ENCODE measurements at regions not wholly inside any gene's neighbourhood (a gene's known extent, or its start where the extent isn't known, plus 50 kb on each side); places are given as distances from the start of the nearest gene placed in this dataset.

DNA sequence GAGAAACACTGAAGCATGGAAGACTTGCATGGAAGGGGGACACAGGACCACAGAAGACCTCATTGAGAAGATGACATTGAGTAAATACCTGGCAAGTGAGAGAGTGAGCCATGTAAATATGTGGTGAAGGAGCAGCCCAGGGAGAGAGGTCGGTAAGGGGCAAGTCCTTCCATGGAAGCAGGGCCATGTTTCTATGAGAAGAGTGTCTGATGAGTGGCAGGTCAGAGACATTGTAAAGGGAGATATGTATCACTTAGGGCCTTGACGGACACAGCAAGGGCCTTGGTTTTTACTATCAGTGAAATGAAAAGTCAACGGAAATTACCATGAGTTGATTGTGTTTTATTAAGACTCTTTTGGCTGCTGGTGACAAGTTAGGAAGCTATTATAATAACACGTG lies 336.4 kb downstream of the PLK2 start:
- H3K4me3 ChIP-seq, result no peak overlapping the region
- 47 to 80% (median 63%) methylated on average over 4 of the region's 4 CpGs for WGBS, 5 donors
- H3K4me1 ChIP-seq, result peaks cover 0 to 15% (median 9%) of the 10 kb centered on the region in 4 donors
- H3K36me3 ChIP-seq, result no peaks in the 10 kb centered on the region
- H3K27me3 ChIP-seq, result no peaks in the 10 kb centered on the region
- no peak overlapping the region for H3K27ac ChIP-seq
- intact Hi-C loops (cut with DNase I; ENCODE audit: low total_unique reads), result no loop called here
- TF ChIP-seq POLR2AphosphoS5 (IDR thresholded peaks at IDR 0.05), result no peak
- TF ChIP-seq, protein P1, sequence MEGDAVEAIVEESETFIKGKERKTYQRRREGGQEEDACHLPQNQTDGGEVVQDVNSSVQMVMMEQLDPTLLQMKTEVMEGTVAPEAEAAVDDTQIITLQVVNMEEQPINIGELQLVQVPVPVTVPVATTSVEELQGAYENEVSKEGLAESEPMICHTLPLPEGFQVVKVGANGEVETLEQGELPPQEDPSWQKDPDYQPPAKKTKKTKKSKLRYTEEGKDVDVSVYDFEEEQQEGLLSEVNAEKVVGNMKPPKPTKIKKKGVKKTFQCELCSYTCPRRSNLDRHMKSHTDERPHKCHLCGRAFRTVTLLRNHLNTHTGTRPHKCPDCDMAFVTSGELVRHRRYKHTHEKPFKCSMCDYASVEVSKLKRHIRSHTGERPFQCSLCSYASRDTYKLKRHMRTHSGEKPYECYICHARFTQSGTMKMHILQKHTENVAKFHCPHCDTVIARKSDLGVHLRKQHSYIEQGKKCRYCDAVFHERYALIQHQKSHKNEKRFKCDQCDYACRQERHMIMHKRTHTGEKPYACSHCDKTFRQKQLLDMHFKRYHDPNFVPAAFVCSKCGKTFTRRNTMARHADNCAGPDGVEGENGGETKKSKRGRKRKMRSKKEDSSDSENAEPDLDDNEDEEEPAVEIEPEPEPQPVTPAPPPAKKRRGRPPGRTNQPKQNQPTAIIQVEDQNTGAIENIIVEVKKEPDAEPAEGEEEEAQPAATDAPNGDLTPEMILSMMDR (IDR thresholded peaks at IDR 0.05), result no peak
- no peak for DNase-seq
- no peaks in the 10 kb centered on the region for H3K9me3 ChIP-seq

DNA sequence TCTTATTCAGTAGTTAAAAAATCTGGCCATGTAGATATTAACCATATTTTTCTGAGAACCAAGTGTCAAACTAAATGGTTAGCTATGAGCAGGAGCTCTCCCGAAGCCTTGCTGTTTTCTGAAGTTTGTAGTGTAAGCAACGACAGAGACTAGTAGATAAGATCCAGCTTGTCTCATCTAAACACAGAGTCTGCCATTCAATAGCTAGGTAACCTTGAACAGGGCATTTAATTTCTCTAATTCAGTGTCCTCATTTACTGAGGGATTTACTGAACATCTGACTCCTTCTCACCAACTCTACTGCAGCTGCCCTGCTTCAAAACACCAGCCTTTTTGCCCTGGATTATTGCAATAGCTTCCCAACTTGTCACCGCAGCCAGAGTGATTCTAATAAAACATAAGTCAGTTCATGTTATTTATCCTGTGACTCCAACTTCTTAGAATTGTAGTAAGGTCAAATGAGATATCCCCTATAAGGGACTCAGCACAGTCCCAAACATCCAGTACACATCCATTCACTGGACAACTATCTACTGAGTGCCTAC lies 337.0 kb downstream of the PLK2 start:
- Histone ChIP-seq H3K9me3 (no peaks in the 10 kb centered on the region), H3K27ac (no peak overlapping the region), H3K4me1 (peaks cover 0 to 15% (median 9%) of the 10 kb centered on the region in 4 donors), H3K27me3 (no peaks in the 10 kb centered on the region), H3K4me3 (no peak overlapping the region), H3K36me3 (no peaks in the 10 kb centered on the region)
- DNase-seq, result no peak
- TF ChIP-seq, protein P1 (IDR thresholded peaks at IDR 0.05), result no peak
- no peak for TF ChIP-seq EP300 (IDR thresholded peaks at IDR 0.05)
- TF ChIP-seq POLR2A (IDR thresholded peaks at IDR 0.05), result no peak
- TF ChIP-seq POLR2AphosphoS5 (IDR thresholded peaks at IDR 0.05), result no peak
- intact Hi-C loops (cut with DNase I; ENCODE audit: low total_unique reads), result no loop called here
- 59 to 74% (median 69%) methylated on average over 3 of the region's 3 CpGs for WGBS, 5 donors

GRCh38 chr5:58122157-58122556 lies 337.7 kb downstream of the PLK2 start:
- Histone ChIP-seq H3K36me3 (no peaks in the 10 kb centered on the region), H3K4me3 (no peak overlapping the region), H3K27ac (no peak overlapping the region), H3K4me1 (peaks cover 0 to 7% (median 6%) of the 10 kb centered on the region in 4 donors), H3K9me3 (no peaks in the 10 kb centered on the region), H3K27me3 (no peaks in the 10 kb centered on the region)
- TF ChIP-seq POLR2AphosphoS5 (IDR thresholded peaks at IDR 0.05) (no peak), POLR2A (IDR thresholded peaks at IDR 0.05) (no peak), EP300 (IDR thresholded peaks at IDR 0.05) (no peak)
- TF ChIP-seq, protein P1 (IDR thresholded peaks at IDR 0.05), result no peak
- intact Hi-C loops (cut with DNase I; ENCODE audit: low total_unique reads), result no loop called here
- DNase-seq, result peak in 1 of 2 donors; percentile 8
- WGBS, 5 donors, result 85 to 93% (median 93%) methylated on average over 2 of the region's 2 CpGs

GRCh38 chr5:58121391-58121790 lies 338.5 kb downstream of the PLK2 start:
- Histone ChIP-seq H3K27me3 (no peaks in the 10 kb centered on the region), H3K27ac (no peak overlapping the region), H3K9me3 (no peaks in the 10 kb centered on the region), H3K36me3 (no peaks in the 10 kb centered on the region), H3K4me3 (no peak overlapping the region), H3K4me1 (peaks cover 0 to 5% (median 0%) of the 10 kb centered on the region in 4 donors)
- no peak for DNase-seq
- intact Hi-C loops (cut with DNase I; ENCODE audit: low total_unique reads), result no loop called here
- TF ChIP-seq EP300 (IDR thresholded peaks at IDR 0.05) (no peak), POLR2A (IDR thresholded peaks at IDR 0.05) (no peak)
- TF ChIP-seq, protein P1 (IDR thresholded peaks at IDR 0.05), result no peak
- 85 to 89% (median 87%) methylated on average over 2 of the region's 2 CpGs for WGBS, 5 donors

Measured in stomach (tissue), 8 donors.